CD4-positive, alpha-beta T cell treated with Interferon gamma for 1 hour (primary cell): ENCODE measurements at regions not wholly inside any gene's neighbourhood (a gene's known extent, or its start where the extent isn't known, plus 50 kb on each side); places are given as distances from the start of the nearest gene placed in this dataset.
"Not testable (repeated sequence)": the region's sequence is repeated elsewhere in the genome, so short reads cannot be mapped to it uniquely, and the experiment has no call there.

Experiments
- DNase-seq: peaks from one replicate; pipeline ENCODE4 v3.0.0-alpha.2; 2020

DNA sequence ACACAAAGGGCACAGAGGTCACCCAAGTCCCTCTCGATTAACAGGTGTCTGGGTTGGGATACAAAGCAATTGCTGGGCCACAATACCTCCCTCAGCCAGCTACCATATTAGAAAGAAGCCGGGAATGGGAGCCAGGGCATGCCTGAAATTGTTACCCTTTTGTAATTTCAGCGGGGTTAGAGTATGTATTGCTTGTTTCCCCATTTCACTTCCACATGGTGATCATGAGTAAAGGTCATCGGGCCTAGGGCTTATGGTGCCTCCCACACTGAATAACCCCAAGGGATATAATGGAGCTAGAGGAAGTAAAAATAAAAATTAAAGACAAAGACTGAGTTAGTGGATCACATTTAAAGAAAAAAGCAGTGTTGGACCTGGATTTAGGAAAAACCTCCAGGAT, 437.2 kb upstream of the KLHL29 start:
- no peak for DNase-seq

DNA sequence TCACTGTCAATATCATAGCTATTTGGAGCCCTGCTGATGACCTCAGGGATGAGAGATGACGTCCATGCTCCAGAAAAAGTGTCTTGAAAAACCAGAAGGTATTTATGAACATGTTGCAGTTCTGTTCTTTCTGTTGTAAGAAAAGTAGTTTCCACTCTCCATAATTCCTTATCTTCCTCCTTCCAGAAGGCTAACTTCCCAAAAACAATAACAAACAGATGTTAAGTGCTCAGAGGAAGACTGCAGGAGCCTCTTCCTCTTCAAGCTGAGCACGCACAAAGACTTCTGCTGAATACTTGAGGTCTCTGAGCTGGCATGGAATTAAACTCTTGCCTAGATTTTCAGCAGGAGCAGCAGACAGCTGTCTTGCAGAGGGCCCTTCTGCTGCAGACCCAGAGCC, 434.5 kb upstream of the KLHL29 start:
- no peak for DNase-seq

DNA sequence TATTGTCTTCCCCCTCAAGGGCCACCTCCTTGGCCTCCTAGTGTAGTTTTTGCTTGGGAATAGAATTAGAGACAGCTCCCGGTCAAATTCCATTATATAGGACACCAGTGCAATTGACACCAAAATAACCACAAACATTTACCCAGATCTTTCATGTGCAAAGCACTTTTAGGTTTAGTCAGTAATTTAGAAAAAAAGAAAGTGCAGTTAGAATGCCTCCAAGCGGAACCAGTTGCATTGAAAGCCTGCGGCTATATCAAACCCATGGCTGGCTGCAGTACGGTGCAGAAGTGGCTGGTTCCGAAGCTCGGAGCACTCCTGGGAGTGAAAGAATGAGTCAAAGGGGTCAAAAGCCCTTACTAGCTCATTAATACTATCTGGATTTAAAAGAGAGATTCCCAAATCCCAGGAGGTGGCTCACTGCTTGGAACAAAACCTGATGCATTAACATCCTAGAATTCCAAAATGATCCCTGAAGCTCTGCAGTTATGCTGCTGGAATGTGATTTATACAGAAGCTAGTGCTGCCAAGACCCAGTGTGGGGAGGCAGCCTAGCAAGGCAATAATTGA, 432.2 kb upstream of the KLHL29 start:
- DNase-seq: no peak

DNA sequence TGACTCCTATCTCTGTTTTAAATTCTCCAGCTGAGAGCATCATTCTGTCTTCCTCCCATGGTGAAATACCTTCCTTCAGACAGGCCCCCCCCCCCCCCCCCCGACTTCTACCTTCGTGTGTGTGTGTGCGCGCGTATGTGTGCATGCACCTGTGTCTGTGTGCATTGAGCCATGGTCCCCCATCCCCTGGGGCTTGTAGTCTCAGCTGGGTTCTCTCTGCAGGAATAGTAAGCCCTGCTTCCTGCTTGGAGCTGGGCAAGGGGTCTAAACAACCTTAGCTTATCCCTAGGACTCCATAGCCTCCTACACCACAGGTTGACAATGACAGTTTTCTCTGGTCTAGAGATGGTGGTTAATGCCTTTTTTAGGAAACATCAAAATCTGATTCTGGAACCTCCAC, 427.5 kb upstream of the KLHL29 start:
- no peak for DNase-seq

DNA sequence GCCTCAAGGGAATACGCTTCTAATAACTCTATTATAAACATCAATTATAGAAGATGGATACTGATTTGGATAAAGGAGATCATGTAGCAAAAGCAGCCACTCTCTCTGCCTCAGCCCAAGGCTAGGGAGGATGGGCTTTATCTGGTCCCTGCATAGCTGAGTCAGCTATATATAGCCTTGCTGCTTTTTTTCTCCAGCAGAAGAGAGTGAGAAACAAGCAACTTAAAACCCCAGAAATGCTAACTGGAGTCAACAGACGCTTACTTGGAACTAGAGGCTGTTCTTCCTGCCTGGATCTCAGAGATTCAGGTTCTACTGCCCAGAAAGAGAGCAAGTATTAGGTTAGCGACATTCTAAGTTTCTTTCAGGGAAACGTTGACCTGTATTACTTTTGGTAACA, 426.7 kb upstream of the KLHL29 start:
- no peak for DNase-seq

DNA sequence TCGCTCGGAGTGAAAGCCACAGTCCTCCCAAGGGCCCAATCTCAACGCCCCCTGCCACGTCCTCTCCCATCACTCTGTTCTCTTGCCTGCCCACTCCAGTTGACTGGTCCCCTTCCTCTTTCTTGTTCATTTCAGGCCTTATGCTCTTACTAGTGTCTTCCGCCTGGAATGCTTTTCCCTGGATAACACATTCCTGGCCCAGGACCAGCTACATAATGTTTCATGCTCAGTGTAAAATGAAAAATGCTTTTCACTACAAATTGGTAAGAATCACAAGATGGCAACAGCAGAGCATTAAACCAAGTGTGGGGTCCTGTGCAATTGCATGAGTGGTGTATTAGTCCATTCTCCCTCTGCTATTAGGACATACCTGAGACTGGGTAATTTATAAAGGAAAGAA, 417.2 kb upstream of the KLHL29 start:
- DNase-seq: no peak

DNA sequence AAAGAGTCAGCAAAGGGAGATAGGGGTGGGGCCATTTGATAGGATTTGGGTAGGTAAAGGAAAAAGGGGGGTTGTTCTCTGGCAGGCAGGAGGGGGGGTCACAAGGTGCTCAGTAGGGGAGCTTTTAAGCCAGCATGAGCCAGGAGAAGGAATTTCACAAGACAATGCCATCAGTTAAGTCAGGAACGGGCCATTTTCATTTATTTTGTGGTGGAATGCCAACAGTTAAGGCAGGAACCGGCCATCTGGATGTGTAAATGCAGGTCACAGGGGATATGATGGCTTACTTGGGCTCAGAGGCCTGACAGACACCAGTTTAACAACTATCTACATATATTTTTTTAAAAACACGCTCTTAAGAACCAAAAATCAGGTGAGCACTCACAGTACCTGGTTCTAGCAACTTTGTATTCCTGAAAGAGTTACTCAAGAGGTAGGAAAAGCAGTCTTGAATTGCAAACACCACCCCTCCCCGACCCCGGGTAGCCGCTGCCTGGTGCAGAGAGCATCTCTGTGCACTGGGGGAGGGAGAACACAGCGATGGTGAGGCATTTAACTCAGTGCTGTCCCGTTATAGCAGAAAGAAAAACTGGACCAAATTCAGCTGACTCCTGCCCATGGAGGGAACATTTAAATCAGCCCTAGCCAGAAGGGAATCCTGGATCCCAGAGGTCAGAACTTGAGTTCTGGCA, 414.5 kb upstream of the KLHL29 start:
- DNase-seq: no peak

DNA sequence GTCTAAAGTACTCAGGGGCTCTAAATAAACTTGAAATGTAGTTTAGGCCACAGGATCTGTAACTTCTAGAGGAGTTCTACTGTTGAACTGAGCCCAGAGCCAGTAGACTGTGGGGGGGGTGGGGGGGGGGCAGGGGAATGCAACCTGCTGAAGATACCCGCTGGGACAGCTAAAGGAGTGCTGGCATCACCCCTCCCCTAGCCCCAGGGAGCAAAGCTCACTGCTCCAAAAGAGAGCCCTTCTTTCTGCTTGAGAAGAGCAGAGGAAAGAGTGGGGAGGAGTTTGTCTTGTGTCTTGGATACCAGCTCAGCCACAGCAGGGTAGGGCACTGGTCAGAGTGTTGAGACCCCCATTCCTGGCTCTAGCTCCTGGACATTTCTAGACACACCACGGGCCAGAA, 414.0 kb upstream of the KLHL29 start:
- no peak for DNase-seq

DNA sequence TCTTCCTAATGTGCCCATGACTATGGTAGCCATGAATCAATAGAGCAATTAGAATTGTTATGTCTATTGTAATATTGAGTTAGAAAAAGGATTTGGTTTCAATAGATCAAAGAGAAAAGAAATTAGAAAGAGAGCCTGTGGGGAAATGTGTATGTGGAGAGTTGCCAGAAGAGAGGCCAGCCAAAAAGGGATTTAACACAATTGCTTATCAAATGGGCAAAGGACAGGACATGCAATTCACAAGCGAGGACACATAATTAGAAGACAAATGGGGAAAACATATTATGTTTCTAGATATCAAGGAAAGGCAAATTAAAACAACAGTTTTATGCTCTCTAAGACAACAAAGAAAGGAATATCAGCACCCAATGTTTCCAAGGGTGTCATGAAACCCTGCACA, 403.2 kb upstream of the KLHL29 start:
- DNase-seq: no peak

DNA sequence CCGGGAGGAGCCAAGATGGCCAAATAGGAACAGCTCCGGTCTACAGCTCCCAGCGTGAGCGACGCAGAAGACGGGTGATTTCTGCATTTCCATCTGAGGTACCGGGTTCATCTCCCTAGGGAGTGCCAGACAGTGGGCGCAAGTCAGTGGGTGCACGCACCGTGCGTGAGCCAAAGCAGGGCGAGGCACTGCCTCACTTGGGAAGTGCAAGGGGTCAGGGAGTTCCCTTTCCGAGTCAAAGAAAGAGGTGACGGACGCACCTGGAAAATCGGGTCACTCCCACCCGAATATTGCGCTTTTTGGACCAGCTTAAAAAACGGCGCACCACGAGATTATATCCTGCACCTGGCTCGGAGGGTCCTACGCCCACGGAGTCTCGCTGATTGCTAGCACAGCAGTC, 400.8 kb upstream of the KLHL29 start:
- DNase-seq: not testable (repeated sequence)

DNA sequence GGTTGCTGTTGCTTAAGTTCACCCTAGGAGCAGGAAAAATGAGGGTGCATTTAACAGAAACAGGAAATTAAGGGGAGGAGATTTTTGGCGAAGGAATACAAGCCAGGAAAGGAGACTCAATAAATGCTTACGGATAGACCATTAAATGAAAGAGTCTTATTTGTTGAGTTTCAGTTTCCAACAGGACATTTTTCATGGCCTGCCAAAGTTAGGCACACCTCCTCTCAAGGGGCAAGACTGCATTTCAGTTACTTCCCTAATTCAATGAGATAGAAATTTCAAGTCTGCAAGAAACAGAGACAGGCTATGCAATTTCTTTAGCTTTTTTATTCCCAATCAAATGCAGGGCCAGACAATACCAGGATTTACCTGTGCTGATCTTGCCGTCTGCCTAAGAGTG, 394.7 kb upstream of the KLHL29 start:
- no peak for DNase-seq

DNA sequence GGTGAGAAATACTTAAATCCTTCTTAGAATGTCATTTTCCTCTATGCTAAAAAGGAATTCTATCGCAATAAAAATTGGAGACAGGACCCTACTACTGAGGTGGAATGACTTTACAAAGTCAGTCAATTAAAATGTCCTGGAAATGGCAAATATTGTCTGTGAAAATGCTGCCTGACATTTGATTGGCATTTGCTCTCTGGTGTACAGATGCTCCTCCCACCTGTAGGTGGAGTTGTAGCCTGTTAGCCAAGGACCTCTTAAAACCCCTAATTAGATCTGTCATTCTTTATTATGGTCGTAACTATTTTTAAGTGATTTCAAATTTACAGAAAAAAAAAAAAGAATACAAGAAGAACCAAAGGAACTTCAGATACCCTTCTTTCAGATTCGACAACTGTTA, 393.1 kb upstream of the KLHL29 start:
- no peak for DNase-seq

DNA sequence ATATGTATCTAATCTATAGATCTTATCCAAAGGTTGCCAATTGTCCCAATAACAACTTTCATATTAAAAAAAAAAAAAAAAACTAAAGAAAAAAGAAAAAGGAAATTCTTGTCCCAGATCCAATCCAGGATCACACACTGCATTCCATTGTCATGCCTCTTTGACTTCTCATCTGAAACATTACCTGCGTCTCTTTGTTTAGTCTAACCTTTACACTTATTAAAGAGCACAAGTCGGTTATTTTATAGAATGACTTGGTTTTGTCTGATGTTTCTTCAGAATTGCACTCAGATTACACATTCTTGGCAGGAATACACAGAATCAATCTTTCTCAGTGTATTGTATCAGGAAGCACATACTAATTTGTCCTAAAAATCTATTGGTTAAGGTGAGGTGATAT, 392.5 kb upstream of the KLHL29 start:
- no peak for DNase-seq

DNA sequence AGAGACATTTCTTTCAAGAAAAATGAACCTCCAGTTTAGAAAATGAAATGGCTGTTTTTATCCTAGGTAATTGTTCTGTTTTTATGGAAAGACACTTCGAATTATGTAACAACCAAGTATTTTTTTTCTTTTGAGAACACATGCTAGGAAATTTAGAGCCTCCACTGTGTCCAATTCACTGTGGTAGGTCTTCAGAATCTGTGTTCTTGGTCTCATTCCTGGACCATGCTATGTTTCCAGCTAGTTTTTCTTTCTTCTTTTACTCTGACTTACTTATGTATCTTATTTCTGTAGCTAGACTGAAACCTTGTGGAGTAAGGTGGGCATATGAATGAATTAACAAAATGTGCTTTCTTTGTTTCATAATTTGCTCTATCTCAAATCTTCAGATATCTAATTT, 391.7 kb upstream of the KLHL29 start:
- no peak for DNase-seq

DNA sequence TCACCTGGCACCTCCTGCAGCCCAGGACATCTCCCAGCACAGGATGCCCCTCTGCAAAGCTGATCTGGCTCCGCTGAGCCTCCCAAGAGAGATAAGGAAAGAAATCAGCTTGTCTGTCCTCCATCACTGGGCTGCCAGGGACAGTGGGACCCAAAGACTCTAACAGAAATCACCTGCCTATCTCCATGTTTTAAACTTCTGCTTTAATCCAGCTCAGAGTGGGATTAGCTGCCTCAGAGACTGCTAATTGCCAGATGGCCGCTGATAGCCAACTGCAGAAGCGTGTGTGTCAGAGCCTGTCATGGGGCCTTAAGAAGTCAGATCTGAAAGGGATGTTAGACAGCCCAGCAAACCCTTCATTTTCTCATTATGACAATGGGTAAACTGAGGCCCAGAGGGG, 389.4 kb upstream of the KLHL29 start:
- no peak for DNase-seq

DNA sequence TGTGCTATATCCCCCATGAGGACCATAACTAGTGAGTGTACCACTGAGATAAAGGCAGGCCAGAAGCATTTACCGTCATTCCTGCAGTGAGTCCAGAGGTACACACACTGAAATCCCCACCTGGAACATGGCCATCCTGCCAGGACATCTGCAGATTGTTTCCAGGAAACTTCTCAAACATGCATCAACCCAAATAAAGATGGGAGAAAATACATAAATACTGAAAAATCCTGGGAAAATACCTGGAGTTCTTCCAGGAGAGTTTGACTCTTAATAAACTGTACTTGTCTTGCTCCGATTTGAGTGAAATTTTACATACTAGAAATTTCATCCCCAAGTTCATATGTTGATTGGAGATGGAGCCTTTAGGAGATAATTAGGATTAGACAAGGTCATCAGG, 388.1 kb upstream of the KLHL29 start:
- no peak for DNase-seq

DNA sequence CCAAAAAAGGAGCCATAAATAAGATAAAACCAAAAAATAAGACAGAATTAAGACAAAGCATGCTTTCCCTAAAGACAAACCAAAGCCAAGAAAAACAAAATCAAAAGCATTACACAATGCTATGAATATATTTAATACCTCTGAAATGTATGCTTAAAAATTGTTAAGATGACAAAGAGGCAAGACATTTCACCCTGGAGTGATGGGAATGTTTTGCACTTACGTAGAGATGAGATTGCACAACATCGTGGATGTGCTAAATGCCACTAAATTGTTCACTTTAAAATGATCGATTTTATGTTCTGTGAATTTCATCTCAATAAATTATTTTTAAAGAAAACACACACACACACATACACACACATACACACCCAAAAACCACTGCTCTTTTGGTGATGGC, 386.6 kb upstream of the KLHL29 start:
- no peak for DNase-seq

DNA sequence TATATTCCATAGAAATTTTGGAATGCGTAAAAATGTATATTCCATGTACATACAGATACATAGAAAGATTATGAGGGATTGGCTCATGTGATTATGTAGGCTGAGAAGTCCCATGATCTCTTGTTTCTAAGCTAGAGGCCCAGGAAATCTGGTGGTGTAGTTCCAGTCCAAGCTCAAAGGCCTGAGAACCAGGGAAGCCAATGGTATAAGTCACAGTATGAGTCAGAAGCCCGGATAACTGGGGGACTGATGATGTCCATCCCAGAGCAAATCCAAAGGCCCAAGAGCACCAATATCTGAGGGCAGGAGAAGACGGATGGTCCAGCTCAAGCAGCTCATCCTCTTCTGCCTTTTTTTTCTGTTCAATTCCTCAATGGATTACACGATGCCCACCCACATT, 385.0 kb upstream of the KLHL29 start:
- DNase-seq: no peak

DNA sequence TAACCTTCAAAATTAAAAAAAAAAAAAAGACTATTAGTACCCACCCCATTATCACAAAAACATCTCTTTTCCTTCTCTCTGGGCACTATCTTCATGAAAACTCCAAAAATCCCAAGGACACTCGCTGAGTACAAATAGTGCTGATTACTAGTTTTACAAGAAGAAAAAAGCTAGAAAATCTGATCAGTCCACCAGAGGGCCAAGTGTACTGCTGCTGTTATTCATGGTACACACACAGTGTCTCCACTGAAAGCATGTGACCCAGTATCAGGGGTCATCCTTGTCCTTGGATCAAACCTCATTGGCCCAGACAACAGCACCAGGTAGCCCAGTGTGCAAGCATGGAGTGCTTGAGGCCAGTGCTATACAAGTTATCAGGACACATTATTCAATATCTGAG, 382.7 kb upstream of the KLHL29 start:
- no peak for DNase-seq

DNA sequence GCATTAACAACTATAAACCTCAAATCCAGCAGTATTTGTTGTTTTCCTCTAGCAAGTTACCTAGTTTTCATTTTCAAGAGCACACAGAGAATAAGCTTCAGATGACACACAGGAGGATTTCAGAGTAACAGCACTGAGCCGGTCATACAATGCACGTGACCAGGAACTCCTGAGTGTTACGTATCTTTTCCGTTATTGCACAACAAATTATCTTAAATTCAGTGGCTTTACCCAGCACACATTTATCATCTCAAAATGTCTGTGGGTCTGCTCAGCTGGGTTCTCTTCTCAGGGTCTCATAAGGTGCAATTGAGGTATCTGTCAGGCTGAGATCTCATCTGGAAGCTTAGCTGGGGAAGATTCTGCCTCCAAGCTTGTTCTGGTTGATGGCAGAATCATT, 379.5 kb upstream of the KLHL29 start:
- no peak for DNase-seq

DNA sequence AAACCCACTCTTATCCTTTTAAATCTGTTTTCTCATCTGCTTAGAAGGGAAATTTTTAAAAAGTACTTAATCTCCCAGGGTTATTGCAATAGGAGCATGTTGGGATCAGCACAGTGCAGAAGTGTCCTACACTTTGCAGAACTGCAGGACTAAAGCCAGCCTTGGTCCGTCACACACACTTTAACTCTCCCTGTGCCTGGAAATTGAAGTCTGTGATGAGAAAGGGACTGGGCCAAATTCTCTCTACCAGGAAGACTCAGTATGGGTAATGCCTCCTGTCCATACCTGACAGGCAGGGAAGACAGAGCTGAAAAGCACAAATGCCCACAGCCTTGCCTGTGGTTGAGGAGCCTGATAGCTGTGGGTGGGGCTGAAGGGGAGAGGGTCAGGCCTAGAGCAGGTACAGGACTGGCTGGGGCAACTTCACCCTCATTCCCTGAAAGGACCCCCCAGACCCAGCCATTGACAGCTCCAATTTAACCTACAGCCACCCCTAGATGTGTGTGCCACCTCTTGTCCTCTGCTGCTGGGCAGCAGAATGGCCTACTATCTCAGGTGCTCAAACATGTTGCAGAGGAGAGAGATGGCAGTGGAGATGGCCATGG, 377.2 kb upstream of the KLHL29 start:
- no peak for DNase-seq

DNA sequence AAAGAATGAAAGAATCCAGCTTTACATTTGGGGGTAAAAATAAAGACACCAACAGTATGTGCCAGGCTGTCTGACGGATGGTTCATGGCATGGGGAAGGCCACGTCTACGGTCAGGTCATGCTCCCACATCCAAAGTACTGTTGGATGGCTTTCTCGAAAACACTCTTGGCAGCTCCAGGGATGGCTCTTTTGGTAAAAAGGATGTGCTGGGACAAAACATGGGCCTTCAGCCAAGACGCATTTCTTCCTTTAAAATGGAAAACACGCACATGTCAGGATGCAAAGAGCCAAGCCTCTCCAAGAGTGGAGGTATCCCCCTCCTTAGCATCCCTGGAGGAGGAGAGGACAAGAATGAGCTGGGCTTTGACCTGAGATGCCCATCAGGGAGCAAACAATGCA, 376.5 kb upstream of the KLHL29 start:
- no peak for DNase-seq

DNA sequence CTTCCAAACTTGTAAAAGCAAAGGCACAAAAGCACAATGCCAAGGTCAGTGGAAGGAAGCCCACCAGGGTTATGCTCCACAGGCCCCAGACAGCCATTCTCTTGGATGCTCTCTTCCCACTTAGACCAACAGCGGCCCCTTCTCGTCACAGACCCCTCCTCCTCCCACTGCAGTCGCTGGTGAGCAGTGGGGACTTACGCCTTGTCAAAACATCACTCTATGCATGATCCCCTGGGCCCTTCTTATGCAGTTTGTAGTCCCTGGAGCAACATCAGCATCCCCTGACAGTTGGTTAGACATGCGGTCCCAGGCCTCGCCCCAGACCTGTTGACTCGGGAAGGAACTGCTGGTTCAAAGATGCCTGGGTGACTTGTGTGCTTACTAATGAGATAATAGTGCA, 376.0 kb upstream of the KLHL29 start:
- DNase-seq: no peak

DNA sequence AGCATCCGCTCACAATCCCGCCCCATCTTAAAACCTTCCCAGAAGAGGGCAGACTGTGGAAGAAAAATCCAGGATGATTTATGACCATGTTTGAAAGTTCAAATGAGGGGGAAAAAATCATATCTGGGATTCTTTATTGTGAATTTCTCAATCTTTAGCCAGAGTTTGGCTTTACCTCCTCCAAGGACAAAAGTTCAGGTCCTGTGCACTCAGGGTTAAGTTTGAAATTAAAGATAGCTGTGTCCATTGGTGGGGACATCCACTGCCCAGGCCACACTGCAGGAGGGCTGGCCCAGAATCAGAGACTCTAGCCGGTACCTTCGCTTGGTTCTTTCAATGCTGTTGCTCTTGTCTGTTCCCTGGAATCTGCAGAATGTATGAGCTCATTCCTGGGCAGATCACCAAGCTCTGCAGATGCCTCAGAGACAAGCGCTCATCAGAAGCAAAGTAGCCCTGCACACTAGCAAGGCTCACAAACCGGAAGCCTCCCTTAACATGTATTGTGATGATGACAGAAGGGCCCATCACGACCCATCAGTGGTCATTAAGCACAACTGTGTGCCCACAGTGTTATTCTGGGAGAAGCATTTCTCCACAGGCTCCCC, 375.3 kb upstream of the KLHL29 start:
- no peak for DNase-seq

DNA sequence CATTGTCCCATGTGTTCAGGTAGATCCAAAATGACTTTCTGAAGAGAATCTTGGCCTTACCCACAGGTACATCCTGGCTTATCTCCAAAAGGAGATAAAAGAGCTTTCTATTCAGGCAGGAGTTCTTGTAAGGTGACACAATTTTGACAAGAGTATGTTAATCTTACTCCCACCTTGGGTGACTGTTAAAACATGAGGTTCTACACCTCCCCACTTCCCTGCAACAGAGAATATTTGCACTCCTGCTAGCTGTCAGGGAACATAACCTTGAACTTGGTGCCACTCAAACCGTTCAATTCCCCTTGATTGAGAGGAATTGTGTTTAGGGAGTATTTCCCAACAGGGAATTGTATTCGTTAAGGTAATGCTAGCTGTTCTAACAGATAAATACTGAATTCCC, 372.5 kb upstream of the KLHL29 start:
- no peak for DNase-seq
